ENCODE measurements at regions not wholly inside any gene's neighbourhood (a gene's known extent, or its start where the extent isn't known, plus 50 kb on each side); places are given as distances from the start of the nearest gene placed in this dataset.

DNA sequence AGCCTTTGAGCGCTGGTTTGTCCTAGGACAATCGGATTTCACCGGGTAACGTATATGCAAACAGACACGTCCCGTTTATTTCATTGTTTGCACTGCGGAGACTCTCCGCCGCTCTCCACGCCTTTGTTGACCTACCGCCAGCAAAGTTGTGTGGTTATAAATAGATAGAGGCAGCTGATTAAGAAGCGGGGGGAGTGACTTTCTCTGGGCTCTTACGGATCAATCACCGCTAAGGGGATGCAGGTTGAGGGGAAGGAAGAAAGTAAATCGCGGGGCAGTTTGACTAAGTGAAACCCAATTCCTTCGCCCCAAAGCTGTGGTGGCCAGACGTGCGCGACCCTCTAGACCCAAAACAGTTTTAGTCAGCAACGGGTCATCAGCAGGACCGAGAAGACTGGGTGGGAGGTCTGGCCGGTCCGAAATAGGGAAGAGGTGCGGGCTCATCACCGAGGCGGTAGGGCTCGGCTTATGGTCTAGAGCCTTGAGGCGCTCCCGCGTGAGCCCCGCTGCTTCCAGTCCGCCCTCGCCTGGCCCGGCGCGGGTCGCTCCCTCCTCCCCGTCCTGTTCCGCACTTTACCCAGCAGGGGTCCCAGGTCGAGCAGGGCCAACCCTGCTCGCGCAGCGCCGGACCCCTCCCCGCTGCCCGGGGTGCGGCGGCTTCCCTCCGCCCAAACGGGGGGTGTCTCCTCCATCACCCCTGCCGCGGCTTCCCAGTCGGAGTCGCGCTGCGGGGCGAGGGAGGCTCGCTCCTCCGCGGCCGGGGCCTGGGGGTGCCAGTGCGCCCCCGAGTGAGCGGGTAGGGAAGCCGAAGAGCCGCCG lies 120.8 kb upstream of the RRP15 start:
- no peaks in the 10 kb centered on the region; the same call in 1 of the 2 replicates for H3K27me3 ChIP-seq (ENCODE audit: insufficient read depth, low read length)
- WGBS (ENCODE audit: extremely low coverage, insufficient read length, low lambda C conversion rate) = no CpG with 5 or more reads among the region's 68 CpGs
- H3K4me2 ChIP-seq (ENCODE audit: insufficient read depth, insufficient read length, low read length) = peak overlapping the region; percentile 72
- no peak overlapping the region for H2BK15ac ChIP-seq (ENCODE audit: low read depth, low read length)
- peak; percentile 80 for DNase-seq
- no peak overlapping the region for H2BK12ac ChIP-seq (ENCODE audit: insufficient read length, low read depth, low read length)
- TF ChIP-seq, protein P1, sequence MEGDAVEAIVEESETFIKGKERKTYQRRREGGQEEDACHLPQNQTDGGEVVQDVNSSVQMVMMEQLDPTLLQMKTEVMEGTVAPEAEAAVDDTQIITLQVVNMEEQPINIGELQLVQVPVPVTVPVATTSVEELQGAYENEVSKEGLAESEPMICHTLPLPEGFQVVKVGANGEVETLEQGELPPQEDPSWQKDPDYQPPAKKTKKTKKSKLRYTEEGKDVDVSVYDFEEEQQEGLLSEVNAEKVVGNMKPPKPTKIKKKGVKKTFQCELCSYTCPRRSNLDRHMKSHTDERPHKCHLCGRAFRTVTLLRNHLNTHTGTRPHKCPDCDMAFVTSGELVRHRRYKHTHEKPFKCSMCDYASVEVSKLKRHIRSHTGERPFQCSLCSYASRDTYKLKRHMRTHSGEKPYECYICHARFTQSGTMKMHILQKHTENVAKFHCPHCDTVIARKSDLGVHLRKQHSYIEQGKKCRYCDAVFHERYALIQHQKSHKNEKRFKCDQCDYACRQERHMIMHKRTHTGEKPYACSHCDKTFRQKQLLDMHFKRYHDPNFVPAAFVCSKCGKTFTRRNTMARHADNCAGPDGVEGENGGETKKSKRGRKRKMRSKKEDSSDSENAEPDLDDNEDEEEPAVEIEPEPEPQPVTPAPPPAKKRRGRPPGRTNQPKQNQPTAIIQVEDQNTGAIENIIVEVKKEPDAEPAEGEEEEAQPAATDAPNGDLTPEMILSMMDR (conservative IDR thresholded peaks at IDR 0.05) = no peak; the same call in 2 of the 3 replicates
- no peak overlapping the region for H4K8ac ChIP-seq (replicated peaks; ENCODE audit: insufficient read length, low read depth, low read length)
- Mint-ChIP-seq H3K4me1 (peaks cover 29 to 39% of the 10 kb centered on the region in 2 experiments), H3K27me3 (ENCODE audit: low read depth) (peaks cover 79% of the 10 kb centered on the region), H3K9me3 (peaks cover 0 to 4% of the 10 kb centered on the region in 2 experiments; a peak in 2 of 5 replicates), H3K36me3 (ENCODE audit: insufficient read depth in 1 of 3, low read depth in 3 of 3) (no peaks in the 10 kb centered on the region), H3K27ac (peak overlapping the region in 2 of 3 experiments; percentile 85 to 87; a peak in 4 of 7 replicates), H3K4me3 (peak overlapping the region; percentile 69 to 92)
- H3K79me2 ChIP-seq (ENCODE audit: insufficient read depth, low read length) = no peaks in the 10 kb centered on the region
- H2BK120ac ChIP-seq (ENCODE audit: low read depth, low read length, poor library complexity, severe bottlenecking) = no peak overlapping the region
- H3K9ac ChIP-seq (ENCODE audit: extremely low read depth, insufficient read length, low read length) = peak overlapping the region; percentile 2
- H3K79me1 ChIP-seq (ENCODE audit: insufficient read depth, low read depth, low read length, poor library complexity, severe bottlenecking) = no peaks in the 10 kb centered on the region
- H3K4ac ChIP-seq (ENCODE audit: low read depth, low read length) = no peak overlapping the region
- H4K20me1 ChIP-seq (ENCODE audit: control insufficient read depth, insufficient read depth, insufficient read length) = no peaks in the 10 kb centered on the region
- no peak overlapping the region for H3K27ac ChIP-seq (ENCODE audit: insufficient read length, low read depth, low read length)
- H3K9me3 ChIP-seq (ENCODE audit: control insufficient read depth, low read depth, low read length) = no peaks in the 10 kb centered on the region
- H4K5ac ChIP-seq (ENCODE audit: insufficient read length, low read depth, low read length) = no peak overlapping the region
- no peak overlapping the region for H3T11ph ChIP-seq (ENCODE audit: low read length)
- H3K14ac ChIP-seq (ENCODE audit: insufficient read depth, low read length) = peak overlapping the region; percentile 53; the same call in 1 of the 2 replicates
- H3K18ac ChIP-seq (ENCODE audit: insufficient read length, low read depth, low read length) = peak overlapping the region; percentile 41
- H2AFZ ChIP-seq (ENCODE audit: low read length) = no peak overlapping the region
- no peak overlapping the region for H4K91ac ChIP-seq (ENCODE audit: insufficient read length, low read depth, low read length)
- H3K4me1 ChIP-seq (ENCODE audit: insufficient read depth, low read length) = no peaks in the 10 kb centered on the region
- no peak overlapping the region for H2BK5ac ChIP-seq (ENCODE audit: insufficient read length, low read length)
- H3K56ac ChIP-seq (ENCODE audit: insufficient read length, low read depth, low read length) = no peak overlapping the region
- H2AK5ac ChIP-seq (ENCODE audit: insufficient read length, low read length) = no peak overlapping the region
- H3K23ac ChIP-seq (ENCODE audit: insufficient read length, low read depth, low read length) = no peak overlapping the region
- peaks cover 9% of the 10 kb centered on the region for H3K23me2 ChIP-seq (ENCODE audit: insufficient read length, low read depth, low read length, poor library complexity, severe bottlenecking)
- no peak overlapping the region for H2BK20ac ChIP-seq (ENCODE audit: low read depth, low read length, poor library complexity, severe bottlenecking)

Measured in H9 (cell line).